ENCODE measurements at regions not wholly inside any gene's neighbourhood (a gene's known extent, or its start where the extent isn't known, plus 50 kb on each side); places are given as distances from the start of the nearest gene placed in this dataset.

DNA sequence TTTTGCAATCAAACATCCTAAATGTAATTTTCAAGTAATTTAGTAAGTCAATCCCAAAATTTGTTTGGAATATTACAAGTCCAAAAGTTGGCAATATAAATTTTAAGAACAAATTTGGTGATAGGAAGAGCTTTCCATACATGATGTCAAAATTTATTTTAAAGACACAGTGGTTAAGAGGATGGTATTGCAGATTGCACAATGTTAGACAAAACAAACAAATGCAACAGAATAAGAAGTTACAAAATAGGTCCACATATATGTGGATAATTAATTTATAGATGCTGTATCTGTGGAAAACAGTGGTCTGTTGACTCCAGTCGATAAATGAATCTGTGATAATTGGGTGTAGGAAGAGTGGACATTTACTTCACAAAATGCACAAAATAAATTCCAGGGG lies 358.5 kb downstream of the PCDH7 start:
- Histone ChIP-seq H3K27me3 (no peaks in the 10 kb centered on the region), H3K27ac (no peak overlapping the region), H3K36me3 (no peaks in the 10 kb centered on the region), H3K4me3 (no peak overlapping the region), H3K4me1 (no peaks in the 10 kb centered on the region), H3K9me3 (no peaks in the 10 kb centered on the region)
- WGBS (ENCODE audit: insufficient coverage, low coverage, low lambda C conversion rate, missing lambda C conversion rate) = 58% methylated on average over 1 of the region's 1 CpG
- ATAC-seq (no peak), DNase-seq (no peak)
- TF ChIP-seq, protein P1, sequence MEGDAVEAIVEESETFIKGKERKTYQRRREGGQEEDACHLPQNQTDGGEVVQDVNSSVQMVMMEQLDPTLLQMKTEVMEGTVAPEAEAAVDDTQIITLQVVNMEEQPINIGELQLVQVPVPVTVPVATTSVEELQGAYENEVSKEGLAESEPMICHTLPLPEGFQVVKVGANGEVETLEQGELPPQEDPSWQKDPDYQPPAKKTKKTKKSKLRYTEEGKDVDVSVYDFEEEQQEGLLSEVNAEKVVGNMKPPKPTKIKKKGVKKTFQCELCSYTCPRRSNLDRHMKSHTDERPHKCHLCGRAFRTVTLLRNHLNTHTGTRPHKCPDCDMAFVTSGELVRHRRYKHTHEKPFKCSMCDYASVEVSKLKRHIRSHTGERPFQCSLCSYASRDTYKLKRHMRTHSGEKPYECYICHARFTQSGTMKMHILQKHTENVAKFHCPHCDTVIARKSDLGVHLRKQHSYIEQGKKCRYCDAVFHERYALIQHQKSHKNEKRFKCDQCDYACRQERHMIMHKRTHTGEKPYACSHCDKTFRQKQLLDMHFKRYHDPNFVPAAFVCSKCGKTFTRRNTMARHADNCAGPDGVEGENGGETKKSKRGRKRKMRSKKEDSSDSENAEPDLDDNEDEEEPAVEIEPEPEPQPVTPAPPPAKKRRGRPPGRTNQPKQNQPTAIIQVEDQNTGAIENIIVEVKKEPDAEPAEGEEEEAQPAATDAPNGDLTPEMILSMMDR (IDR thresholded peaks at IDR 0.05) = no peak
- no peak for TF ChIP-seq POLR2A (IDR thresholded peaks at IDR 0.05)
- intact Hi-C loops (cut with DNase I) = no loop called here

DNA sequence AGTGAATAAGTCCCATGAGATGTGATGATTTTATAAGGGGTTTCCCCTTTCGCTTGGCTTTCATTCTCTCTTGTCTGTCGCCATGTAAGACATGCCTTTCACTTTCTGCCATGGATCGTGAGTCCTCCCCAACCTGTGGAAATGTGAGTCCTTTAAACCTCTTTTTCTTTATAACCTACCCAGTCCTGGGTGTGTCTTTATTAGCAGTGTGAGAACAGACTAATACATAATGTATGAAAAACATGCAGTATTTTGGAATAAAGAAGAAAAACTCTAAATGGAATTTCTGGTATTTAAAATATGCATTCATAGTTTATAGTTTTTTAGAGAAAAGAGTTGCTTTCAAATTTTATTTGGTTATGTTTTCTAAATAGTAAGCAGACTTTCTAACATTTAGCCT lies 360.7 kb downstream of the PCDH7 start:
- Histone ChIP-seq H3K9me3 (no peaks in the 10 kb centered on the region), H3K4me1 (no peaks in the 10 kb centered on the region), H3K27ac (no peak overlapping the region), H3K27me3 (no peaks in the 10 kb centered on the region), H3K4me3 (no peak overlapping the region), H3K36me3 (no peaks in the 10 kb centered on the region)
- ATAC-seq (no peak), DNase-seq (no peak)
- no peak for TF ChIP-seq POLR2A (IDR thresholded peaks at IDR 0.05)
- TF ChIP-seq, protein P1 (IDR thresholded peaks at IDR 0.05) = no peak
- 55% methylated on average over 3 of the region's 3 CpGs for WGBS (ENCODE audit: insufficient coverage, low coverage, low lambda C conversion rate, missing lambda C conversion rate)
- intact Hi-C loops (cut with DNase I) = no loop called here

DNA sequence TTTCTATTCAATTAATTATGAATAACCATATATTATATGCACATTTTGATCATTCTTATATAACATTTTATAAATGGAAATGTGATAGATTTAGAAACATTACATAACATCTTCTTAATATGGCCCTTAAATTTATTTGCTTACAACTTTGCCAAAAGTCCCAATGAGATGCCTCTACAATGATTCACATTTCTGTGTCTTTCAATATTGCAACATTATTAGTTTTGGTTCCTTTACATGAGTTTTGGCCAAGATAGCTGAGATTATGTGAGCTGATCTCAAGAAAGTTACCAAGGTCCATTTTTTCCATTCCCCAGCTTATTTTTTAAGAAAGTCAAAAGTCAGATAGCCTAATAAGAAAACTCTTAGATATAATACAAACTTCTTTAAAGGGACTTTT lies 361.2 kb downstream of the PCDH7 start:
- H3K4me3 ChIP-seq = no peak overlapping the region
- ATAC-seq = no peak
- intact Hi-C loops (cut with DNase I) = no loop called here

DNA sequence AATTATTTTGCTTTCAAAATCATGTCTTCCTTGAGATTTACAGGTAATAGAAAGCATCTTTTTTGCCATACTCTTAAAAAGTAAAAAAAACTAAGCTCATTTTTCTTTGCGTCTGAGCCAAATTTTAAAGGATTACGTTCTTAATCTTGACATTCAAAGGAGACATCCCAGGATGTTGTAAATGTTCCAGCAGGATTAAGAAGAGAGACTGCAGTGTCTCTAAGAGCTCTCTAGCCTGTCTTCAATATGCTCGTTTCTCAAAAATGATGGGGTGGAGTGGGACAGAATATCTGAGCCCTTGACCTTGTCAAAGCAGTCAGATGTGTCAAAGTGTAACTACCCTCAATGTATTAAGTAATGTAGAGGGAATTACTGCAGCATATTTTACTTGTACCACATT lies 363.3 kb downstream of the PCDH7 start:
- Histone ChIP-seq H3K27ac (no peak overlapping the region), H3K9me3 (no peaks in the 10 kb centered on the region), H3K4me3 (no peak overlapping the region), H3K36me3 (no peaks in the 10 kb centered on the region), H3K4me1 (no peaks in the 10 kb centered on the region), H3K27me3 (no peaks in the 10 kb centered on the region)
- TF ChIP-seq, protein P1 (IDR thresholded peaks at IDR 0.05) = no peak
- TF ChIP-seq POLR2A (IDR thresholded peaks at IDR 0.05) = no peak
- no peak for ATAC-seq
- intact Hi-C loops (cut with DNase I) = no loop called here
- WGBS (ENCODE audit: insufficient coverage, low coverage, low lambda C conversion rate, missing lambda C conversion rate) = 38% methylated on average over 3 of the region's 3 CpGs
- DNase-seq = no peak

More for the DNA sequence above, 361.2 kb downstream of the PCDH7 start:
- no peaks in the 10 kb centered on the region for H3K36me3 ChIP-seq
- no peaks in the 10 kb centered on the region for H3K4me1 ChIP-seq
- H3K27ac ChIP-seq = no peak overlapping the region
- DNase-seq = no peak
- H3K27me3 ChIP-seq = no peaks in the 10 kb centered on the region
- no peaks in the 10 kb centered on the region for H3K9me3 ChIP-seq
- TF ChIP-seq POLR2A (IDR thresholded peaks at IDR 0.05) = no peak
- TF ChIP-seq, protein P1 (IDR thresholded peaks at IDR 0.05) = no peak

DNA sequence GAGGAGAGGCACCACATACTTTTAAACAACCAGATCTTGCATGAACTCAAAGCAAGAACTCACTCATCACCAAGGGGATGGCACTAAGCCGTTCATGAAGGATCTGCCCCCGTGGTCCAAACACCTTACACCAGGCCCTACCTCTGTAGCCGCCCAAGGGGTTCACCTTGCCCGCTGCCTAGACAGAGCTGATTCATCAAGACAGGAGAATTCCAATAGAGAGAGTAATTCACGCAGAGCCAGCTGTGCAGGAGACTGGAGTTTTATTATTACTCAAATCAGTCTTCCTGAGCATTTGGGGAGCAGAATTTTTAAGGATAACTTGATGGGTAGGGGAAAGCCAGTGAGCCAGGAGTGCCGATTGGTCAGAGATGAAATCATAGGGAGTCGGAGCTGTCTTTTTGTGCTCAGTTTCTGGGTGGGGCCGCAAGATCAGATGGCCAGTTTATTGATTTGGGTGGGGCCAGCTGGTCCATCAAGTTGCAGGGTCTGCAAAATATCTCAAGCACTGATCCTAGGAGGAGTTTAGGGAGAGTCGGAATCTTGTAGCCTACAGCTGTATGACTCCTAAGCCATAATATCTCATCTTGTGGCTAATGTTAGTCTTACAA lies 364.7 kb downstream of the PCDH7 start:
- DNase-seq (no peak), ATAC-seq (no peak)
- no peaks in the 10 kb centered on the region for H3K9me3 ChIP-seq
- TF ChIP-seq, protein P1 (IDR thresholded peaks at IDR 0.05) = no peak
- H3K4me3 ChIP-seq = no peak overlapping the region
- WGBS (ENCODE audit: insufficient coverage, low coverage, low lambda C conversion rate, missing lambda C conversion rate) = 59% methylated on average over 5 of the region's 9 CpGs
- intact Hi-C loops (cut with DNase I) = no loop called here
- H3K36me3 ChIP-seq = no peaks in the 10 kb centered on the region
- H3K27ac ChIP-seq = no peak overlapping the region
- no peaks in the 10 kb centered on the region for H3K4me1 ChIP-seq
- no peaks in the 10 kb centered on the region for H3K27me3 ChIP-seq

Measured in right lobe of liver (tissue), 6 donors.